Subcutaneous abdominal adipose tissue (tissue), 5 donors: ENCODE measurements at regions not wholly inside any gene's neighbourhood (a gene's known extent, or its start where the extent isn't known, plus 50 kb on each side); places are given as distances from the start of the nearest gene placed in this dataset.

Experiments
- H3K27ac ChIP-seq: one replicate; pipeline ENCODE4 v1.7.0; 2013; ENCODE audit warnings: low read depth, mild to moderate bottlenecking, inconsistent platforms, low read length, moderate library complexity
- H3K27me3 ChIP-seq, 5 donors: one replicate each; pipeline ENCODE4 v1.7.0; 2013; ENCODE audit warnings: low read length in 5 of 5, inconsistent platforms in 1 of 5; ENCODE audit not compliant: control insufficient read depth in 5 of 5, insufficient read depth in 4 of 5
- H3K36me3 ChIP-seq, 5 donors: one replicate each; pipeline ENCODE4 v1.7.0; 2013; ENCODE audit warnings: low read length in 5 of 5; ENCODE audit not compliant: control insufficient read depth in 5 of 5, insufficient read depth in 5 of 5
- H3K4me1 ChIP-seq, 5 donors: one replicate each; pipeline ENCODE4 v1.7.0; 2013; ENCODE audit warnings: low read length in 5 of 5, mild to moderate bottlenecking in 3 of 5, moderate library complexity in 1 of 5; ENCODE audit not compliant: control insufficient read depth in 5 of 5, insufficient read depth in 5 of 5
- H3K4me3 ChIP-seq, 5 donors: one replicate each; pipeline ENCODE4 v1.7.0; 2013; ENCODE audit warnings: low read length in 5 of 5, low read depth in 1 of 5
- H3K9ac ChIP-seq, 5 donors: one replicate each; pipeline ENCODE4 v1.7.0; 2013; ENCODE audit warnings: low read length in 5 of 5, mild to moderate bottlenecking in 4 of 5, moderate library complexity in 3 of 5
- H3K9me3 ChIP-seq, 5 donors: one replicate each; pipeline ENCODE4 v1.7.0; 2013; ENCODE audit warnings: low read length in 5 of 5; ENCODE audit not compliant: control insufficient read depth in 5 of 5
- donor health status: healthy.
- donor health status: healthy.
- donor health status: healthy.
- donor health status: healthy.
- donor health status: healthy.

DNA sequence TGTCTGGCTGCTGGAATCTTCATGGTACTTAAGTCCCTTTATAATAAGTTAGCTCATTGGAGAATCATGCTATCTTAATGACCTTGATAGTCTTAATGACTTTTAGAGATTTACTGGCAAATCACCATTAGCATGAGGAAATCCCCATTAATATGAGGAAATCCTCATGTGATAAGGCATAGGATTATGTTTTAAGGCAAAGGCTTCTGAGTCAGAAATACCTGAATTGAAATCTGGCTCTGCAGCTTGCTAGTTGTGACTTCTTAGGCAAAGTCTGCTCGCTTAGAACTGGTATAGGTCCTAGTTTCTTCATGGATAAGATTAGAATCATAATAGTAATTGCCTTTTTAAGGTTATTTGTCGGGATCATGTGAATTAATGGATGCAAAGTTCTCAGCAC lies 190.2 kb upstream of the BANK1 start:
- Histone ChIP-seq H3K9ac (no peak overlapping the region), H3K9me3 (no peaks in the 10 kb centered on the region), H3K4me3 (no peak overlapping the region), H3K27me3 (no peaks in the 10 kb centered on the region), H3K36me3 (no peaks in the 10 kb centered on the region), H3K27ac (no peak overlapping the region), H3K4me1 (peaks cover 0 to 2% (median 0%) of the 10 kb centered on the region in 5 donors)

DNA sequence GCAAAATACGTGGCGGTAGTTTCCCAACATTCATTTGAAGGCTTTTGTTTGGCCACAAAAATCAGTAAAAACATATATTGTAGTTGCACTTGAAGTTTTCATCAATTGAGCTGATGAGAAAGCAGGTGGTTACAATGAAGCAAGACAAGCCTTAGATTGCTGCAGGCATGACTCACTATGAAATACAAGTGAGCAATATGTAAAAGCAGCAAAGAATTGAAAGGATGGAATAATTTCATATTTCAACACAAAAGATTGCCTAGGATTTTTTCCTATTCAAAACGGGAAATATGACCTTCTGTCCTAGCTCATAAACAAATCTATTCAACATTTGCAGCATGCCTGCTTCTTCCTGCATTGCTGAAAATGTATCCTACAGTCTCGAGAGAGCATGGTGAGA lies 190.9 kb upstream of the BANK1 start:
- Histone ChIP-seq H3K9ac (no peak overlapping the region), H3K36me3 (no peaks in the 10 kb centered on the region), H3K9me3 (no peaks in the 10 kb centered on the region), H3K4me3 (no peak overlapping the region), H3K27ac (no peak overlapping the region), H3K27me3 (no peaks in the 10 kb centered on the region), H3K4me1 (peaks cover 0 to 2% (median 0%) of the 10 kb centered on the region in 5 donors)

DNA sequence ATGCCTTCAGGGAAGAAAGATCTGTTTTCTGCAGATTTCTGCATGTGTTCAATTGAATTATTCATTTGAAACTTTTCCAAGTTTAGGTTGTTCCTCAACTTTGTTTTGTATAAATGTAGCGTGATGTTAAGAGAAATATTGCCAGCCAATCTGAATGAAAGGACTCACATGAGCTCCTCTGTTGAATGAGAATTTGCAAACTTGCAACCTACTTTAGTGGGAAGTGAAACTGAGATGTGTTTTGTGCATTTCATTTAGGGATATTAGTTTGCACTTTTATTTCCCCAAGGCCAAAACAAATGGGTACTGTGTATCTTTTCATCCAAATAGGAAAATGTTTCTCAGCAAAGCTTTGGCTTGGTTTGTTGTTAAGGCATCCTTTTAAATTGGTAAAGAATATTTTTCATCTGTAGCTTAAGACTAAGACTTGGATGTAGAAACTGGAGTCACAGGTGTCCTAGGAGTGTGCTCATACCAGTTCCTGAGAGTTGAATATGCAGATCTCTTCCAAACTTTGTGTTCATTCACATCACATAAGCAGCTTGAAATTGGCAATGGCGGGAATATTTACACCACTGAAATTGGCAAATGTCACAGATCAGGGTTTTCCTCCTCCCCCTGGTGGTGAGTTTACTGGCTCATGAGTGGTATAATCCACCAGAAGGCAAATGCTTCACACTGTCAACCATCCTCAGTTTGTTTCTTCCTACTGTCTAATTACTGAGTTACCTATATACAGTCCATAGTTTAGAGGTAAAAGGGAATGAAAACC lies 193.6 kb upstream of the BANK1 start:
- H3K4me3 ChIP-seq, result no peak overlapping the region
- H3K9me3 ChIP-seq, result no peaks in the 10 kb centered on the region
- no peak overlapping the region for H3K27ac ChIP-seq
- H3K9ac ChIP-seq, result no peak overlapping the region
- H3K4me1 ChIP-seq, result peaks cover 0 to 2% (median 0%) of the 10 kb centered on the region in 5 donors
- no peaks in the 10 kb centered on the region for H3K27me3 ChIP-seq
- H3K36me3 ChIP-seq, result no peaks in the 10 kb centered on the region

DNA sequence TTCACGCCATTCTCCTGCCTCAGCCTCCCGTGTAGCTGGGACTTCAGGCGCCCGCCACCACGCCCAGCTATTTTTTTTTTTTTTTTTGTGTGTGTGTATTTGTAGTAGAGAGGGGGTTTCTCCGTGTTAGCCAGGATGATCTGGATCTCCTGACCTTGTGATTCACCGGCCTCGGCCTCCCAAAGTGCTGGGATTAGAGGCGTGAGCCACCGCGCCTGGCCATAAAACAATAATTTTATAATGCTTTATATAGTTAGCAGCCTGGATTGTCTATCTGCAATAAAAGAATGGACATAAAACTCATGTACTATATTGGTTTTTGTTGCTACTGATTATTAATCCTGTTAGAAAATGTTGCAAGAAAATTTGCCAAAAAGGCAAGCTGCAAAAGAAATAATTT lies 195.9 kb upstream of the BANK1 start:
- no peaks in the 10 kb centered on the region for H3K9me3 ChIP-seq
- no peaks in the 10 kb centered on the region for H3K4me1 ChIP-seq
- no peak overlapping the region for H3K27ac ChIP-seq
- H3K36me3 ChIP-seq, result no peaks in the 10 kb centered on the region
- H3K27me3 ChIP-seq, result no peaks in the 10 kb centered on the region
- no peak overlapping the region for H3K4me3 ChIP-seq
- no peak overlapping the region for H3K9ac ChIP-seq

DNA sequence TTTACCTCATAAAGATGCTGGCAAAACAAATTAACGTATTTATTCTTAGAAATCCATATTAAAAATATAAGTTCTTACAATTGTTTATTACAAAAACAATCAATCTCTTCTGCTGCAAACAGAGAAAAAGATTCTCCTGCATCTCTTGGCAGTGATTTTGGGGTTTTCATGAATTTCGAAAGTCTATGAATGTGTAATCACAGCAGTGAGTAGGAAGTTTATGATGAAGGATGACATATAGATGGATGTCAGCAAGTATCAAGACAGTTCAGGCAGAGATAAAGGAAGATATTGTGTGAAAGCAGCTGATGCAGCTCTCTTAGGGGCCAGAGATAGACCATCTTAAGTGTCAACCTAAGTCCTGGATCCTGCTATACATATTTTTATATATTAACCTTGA lies 196.9 kb upstream of the BANK1 start:
- no peaks in the 10 kb centered on the region for H3K36me3 ChIP-seq
- no peaks in the 10 kb centered on the region for H3K4me1 ChIP-seq
- no peak overlapping the region for H3K9ac ChIP-seq
- H3K27me3 ChIP-seq, result no peaks in the 10 kb centered on the region
- H3K27ac ChIP-seq, result no peak overlapping the region
- no peaks in the 10 kb centered on the region for H3K9me3 ChIP-seq
- H3K4me3 ChIP-seq, result no peak overlapping the region

DNA sequence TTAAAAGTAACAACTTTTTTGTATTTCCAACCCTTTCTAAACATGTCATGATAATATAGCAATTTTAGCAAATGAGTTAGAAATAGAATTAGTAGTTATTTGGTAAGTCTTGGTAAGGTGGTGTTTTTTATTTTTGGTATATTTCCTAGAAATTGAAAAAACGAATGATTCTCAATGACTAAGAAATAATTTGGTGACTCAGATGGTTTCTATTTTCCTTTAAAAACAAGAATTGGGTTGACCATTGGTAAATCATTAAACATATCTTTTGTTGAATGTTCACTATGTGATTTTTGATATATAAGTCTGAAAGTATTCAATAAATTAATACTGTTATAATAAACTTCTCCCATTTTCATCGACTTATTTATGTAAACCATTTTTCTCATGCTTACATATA lies 206.2 kb upstream of the BANK1 start:
- no peak overlapping the region for H3K4me3 ChIP-seq
- no peaks in the 10 kb centered on the region for H3K4me1 ChIP-seq
- H3K27ac ChIP-seq, result no peak overlapping the region
- H3K9me3 ChIP-seq, result peaks cover 6 to 11% (median 8%) of the 10 kb centered on the region in 5 donors
- no peak overlapping the region for H3K9ac ChIP-seq
- no peaks in the 10 kb centered on the region for H3K36me3 ChIP-seq
- no peaks in the 10 kb centered on the region for H3K27me3 ChIP-seq

DNA sequence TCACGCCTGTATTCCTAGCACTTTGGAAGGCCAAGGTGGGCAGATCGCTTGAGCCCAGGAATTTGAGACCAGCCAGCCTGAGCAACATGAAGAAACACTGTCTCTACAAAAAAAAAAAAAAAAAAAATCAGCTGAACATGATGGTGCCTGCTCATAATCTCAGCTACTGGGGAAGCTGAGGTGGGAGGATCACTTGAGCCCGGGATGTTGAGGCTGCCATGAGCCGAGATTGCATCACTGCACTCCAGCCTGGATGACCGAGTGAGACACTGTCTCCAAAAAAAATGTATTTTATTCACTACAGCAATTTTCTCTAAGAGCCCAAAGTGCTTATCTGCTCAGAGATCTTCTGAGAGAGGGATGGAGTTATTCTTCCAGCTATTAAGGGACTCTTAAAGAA lies 215.8 kb upstream of the PPP3CA start:
- Histone ChIP-seq H3K9ac (no peak overlapping the region), H3K4me3 (no peak overlapping the region), H3K27ac (no peak overlapping the region), H3K9me3 (peaks cover 0 to 4% (median 0%) of the 10 kb centered on the region in 5 donors), H3K36me3 (no peaks in the 10 kb centered on the region), H3K27me3 (no peaks in the 10 kb centered on the region), H3K4me1 (no peaks in the 10 kb centered on the region)

DNA sequence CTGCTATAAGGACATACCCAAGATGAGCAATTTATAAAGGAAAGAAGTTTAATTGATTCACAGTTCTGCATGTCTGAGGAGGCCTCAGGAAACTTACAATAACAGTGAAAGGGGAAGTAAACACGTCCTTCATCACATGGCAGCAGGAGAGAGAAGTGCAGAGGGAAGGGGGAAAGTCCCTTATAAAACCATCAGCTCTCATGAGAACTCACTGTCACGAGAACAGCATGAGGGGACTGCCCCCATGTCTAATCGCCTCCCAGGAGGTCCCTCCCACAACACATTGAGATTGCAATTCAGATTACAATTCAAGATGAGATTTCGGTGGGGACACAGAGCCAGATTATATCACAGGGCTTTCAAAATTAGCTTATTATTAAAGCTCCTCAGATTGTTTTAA lies 209.5 kb upstream of the PPP3CA start:
- Histone ChIP-seq H3K4me3 (no peak overlapping the region), H3K4me1 (no peaks in the 10 kb centered on the region), H3K27ac (no peak overlapping the region), H3K27me3 (no peaks in the 10 kb centered on the region), H3K9ac (no peak overlapping the region), H3K9me3 (peaks cover 0 to 10% (median 0%) of the 10 kb centered on the region in 5 donors), H3K36me3 (no peaks in the 10 kb centered on the region)

DNA sequence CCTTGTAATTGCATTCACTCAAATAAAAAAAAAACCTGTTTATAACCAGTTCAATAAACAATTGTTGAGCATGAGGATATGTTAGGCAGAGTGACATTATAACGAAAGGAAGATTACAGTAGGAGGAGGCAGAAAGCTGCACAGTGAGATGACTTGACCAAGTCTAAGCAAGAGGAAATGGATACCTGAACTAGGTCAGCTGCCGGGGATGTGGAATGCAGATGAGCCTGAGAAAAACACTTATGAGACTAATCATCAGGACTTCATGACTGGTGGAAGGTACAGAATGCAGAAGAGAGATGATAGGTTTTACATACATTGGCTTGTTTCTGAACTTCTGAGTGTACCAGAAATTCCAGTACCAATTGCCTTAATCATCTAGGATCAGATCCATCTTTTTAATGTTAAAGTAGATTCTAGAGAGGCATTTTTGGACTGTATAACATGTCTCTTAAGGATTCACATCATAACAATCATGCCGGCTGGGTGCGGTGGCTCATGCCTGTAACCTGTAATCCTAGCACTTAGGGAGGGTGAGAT lies 208.1 kb upstream of the PPP3CA start:
- Histone ChIP-seq H3K9me3 (peaks cover 0 to 13% (median 0%) of the 10 kb centered on the region in 5 donors), H3K36me3 (no peaks in the 10 kb centered on the region), H3K4me1 (no peaks in the 10 kb centered on the region), H3K9ac (no peak overlapping the region), H3K4me3 (no peak overlapping the region), H3K27me3 (no peaks in the 10 kb centered on the region), H3K27ac (no peak overlapping the region)

DNA sequence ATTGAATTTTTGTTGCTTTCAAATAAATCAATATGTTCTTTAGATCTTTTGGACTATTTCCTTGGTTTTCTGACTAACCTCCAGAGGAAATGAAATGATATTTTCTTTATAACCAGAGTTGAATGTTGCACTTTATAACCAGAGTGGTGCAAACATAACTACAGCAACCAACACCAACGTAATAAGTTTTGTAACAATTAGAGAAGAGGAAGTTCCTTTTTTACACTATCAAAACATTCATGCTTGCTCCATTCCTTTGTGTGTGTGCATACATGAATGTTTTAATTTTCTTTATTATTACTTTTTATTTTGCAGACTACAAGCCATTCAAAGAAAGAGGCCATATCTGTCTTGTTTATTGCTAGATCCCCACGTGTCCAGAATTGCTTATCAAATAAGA lies 193.0 kb upstream of the PPP3CA start:
- Histone ChIP-seq H3K9me3 (peaks cover 0 to 5% (median 0%) of the 10 kb centered on the region in 5 donors), H3K27me3 (no peaks in the 10 kb centered on the region), H3K4me1 (no peaks in the 10 kb centered on the region), H3K36me3 (no peaks in the 10 kb centered on the region), H3K27ac (no peak overlapping the region), H3K4me3 (no peak overlapping the region), H3K9ac (no peak overlapping the region)
